GM18519 (cell line): ENCODE measurements at regions not wholly inside any gene's neighbourhood (a gene's known extent, or its start where the extent isn't known, plus 50 kb on each side); places are given as distances from the start of the nearest gene placed in this dataset.
"Not testable (repeated sequence)": the region's sequence is repeated elsewhere in the genome, so short reads cannot be mapped to it uniquely, and the experiment has no call there.

ENCODE experiments used
- ATAC-seq: cut with Tn5 transposase; IDR thresholded peaks from one replicate; pipeline ENCODE4 v1.9.1; 2021; ENCODE audit warnings: mild to moderate bottlenecking, moderate library complexity; ENCODE audit not compliant: unreplicated experiment, low FRiP score

- ATAC-seq: no peak
Measured at GRCh38 chr4:12146339-12146738, 717.6 kb upstream of the HS3ST1 start.

- no peak for ATAC-seq
Measured at GRCh38 chr4:12145768-12146167, 717.1 kb upstream of the HS3ST1 start.

- ATAC-seq: no peak
Measured at GRCh38 chr4:12145106-12145505, 716.4 kb upstream of the HS3ST1 start.

DNA sequence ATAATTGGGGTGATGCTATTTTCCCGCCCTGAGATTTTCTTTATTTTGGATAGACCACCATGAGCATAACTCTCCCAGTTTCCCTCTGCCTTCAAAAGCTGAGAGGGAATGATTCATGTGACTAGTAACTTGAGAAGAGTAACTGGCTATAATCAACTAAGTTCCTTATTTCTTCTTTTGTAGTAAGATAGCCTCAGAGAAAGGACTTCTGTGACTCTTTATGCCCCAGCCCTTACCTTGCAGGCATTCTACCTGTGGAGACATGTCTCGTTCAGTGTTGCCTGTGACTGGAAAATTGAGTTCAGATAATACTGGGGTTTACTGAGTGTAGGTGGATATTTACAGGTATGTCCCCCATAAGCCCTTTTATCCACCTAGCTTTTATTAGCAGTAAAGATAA is 715.4 kb upstream of the HS3ST1 start:
- no peak for ATAC-seq

DNA sequence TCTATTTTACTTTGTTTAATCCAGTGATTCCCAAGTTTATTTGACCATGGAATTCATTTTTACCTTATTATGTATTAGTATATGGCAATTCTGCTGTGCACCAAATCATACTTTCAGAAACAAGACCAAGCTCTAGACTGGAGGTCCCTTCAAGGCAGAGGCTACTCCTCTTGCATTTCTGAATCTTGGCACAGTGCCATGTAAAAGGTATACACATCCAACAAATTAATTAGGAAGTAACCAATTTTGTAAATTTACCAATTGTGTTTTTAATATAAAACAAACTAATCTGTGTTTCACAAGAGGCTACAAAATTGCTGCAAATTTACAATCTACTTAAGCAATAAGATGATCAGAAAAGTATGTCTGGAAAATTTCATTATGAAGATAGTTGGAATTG is 712.2 kb upstream of the HS3ST1 start:
- no peak for ATAC-seq

DNA sequence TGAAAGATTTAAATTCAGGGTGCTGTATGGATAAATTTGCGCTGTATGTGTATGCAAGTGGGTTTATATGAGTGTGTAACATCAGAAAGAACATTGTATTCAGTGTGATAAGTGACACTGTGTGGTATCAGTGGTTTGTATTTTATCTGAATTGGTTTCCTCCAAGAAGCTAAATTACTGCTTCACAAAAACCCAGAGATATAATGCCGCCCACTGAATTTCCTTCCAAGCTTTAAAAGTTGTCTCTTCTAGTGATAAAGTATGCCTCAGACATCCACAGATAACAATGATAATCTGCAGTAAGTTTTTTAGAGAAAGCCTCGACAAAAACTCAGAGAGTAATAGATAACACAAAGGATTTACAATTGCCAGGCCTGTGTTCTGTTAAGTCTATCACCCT is 710.6 kb upstream of the HS3ST1 start:
- ATAC-seq: no peak

DNA sequence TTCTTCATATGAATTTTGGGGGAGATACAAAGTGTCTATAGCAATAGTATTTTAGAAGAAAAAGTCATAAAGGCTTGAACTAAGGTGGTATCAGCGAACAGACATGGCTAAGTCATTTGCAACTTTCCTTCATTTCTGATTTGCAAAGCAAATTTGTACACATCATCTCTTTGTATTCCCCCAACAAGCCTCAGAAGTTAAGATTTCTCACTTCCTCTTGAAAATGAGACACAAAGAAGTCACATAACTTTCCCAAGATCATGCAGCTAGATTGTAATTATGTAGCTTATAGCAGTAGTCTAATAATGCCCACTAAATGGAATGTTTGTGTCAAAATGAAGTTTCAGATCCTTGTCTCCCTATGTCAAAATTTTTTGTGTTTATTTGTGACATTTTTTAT is 709.8 kb upstream of the HS3ST1 start:
- no peak for ATAC-seq

DNA sequence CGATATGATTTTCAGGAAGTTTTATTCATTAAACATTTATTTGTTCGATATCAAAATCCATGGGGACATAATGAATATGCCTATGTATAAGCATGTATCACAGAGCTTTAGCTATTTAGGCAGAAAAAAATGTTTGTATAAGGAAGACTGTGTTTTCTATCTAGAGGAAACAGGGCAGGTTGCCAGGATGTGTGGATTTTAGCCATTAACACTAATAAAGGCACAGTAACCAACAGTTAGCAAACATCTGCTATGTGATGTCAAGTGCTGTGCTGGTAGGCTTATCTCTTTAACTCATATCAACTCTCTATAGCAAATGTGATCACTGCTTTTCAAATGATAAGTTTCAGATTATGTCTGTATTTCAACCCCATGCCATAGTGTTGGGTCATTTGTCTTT is 708.9 kb upstream of the HS3ST1 start:
- no peak for ATAC-seq

DNA sequence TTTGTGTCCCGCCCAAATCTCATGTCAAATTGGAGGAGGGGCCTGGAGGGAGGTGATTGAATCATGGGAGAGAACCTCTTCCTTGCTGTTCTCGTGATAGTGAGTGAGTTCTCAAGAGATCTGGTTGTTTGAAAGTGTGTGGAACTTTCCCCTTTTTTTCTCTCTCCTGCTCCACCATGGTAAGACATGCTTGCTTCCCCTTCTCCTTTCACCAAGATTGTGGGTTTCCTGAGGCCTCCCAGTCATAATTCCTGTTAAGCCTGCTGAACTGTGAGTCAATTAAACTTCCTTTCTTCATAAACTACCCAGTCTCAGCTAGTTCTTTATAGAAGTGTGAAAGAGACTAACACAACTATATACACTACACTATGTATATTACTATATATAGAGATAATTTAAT is 697.8 kb upstream of the HS3ST1 start:
- ATAC-seq: no peak

- no peak for ATAC-seq
Measured at GRCh38 chr4:12124138-12124537, 695.4 kb upstream of the HS3ST1 start.

DNA sequence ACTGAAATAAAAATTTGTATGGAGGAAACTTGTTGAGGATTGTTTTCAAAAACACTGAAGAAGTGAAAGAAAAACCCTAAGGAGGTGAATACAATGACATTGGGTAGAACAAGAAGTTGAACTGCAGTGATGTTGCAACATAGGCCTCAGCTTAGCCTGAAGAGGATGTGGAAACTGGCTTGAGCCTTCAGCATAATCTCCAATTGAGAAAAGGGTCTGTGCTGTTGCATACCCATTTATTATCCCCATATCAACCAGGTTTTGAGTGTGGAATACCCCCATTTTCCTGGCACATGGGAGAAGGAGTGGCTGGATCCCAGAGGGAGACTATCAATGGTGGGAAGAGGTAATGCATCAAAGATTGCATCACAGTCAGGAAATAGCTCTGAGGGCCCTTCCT is 695.0 kb upstream of the HS3ST1 start:
- ATAC-seq: no peak

DNA sequence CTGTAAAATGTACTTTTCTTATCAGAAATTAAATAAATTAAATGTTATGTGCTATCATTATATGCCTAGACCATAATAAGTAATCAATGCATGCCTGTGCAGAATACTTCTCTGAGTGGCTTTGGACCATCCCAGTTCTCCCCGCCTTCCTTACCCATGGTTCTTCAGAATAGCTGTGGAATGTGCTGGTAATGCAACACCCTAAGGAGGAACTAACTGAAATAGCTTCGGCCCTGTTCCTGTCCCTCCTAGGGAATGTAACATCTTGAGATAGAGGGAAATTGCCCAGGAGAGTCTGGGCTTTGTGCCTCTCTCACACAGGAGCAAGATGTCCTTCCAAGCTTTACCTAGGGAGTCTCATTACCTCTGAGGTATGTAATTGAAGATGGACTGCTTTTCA is 693.6 kb upstream of the HS3ST1 start:
- no peak for ATAC-seq

DNA sequence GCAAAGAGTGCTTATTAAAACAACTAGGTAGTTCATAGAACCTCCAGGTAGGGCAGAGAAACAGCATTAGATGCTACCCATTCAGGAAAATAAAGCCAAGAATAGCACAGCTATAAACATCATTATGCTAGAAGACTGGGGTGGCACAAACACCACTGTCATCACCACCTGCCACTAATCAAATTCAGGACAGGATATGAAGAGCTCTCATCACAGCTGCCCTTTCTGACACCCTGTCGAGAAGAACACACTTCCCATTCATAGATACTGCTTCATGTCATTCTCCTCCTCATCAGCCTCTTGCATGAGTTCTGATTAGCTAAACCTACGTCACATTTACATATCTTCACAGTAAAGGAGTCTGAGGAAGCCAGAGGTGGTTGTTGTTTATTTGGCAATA is 692.3 kb upstream of the HS3ST1 start:
- no peak for ATAC-seq

DNA sequence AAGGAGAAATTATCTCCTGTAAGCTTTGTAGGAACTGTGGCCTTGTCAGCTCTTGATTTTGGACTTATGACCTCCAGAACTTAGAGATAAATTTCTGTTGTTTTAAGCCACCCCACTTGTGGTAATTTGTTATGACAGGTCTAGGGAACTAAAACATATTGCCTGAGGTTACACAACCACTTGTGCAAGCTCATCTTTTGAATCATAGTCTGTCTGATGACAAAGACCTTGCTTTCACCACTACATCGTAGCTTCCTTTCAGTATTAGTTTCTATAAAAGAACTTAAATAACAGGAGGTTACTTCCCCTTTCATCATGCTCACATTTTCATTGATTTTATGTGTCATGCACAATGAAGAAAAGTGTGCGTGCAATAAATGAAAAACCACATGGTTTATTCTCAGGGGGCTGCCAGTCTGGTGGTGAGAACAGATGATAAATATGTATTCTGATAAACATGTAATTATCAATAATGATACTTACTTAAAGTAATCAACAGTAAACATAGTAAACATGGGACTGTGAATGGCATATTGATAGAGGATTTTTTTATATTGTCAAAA is 690.0 kb upstream of the HS3ST1 start:
- ATAC-seq: peak; percentile 81

GRCh38 chr4:12116009-12116552 is 687.4 kb upstream of the HS3ST1 start:
- no peak for ATAC-seq

GRCh38 chr4:12110627-12111026 is 681.9 kb upstream of the HS3ST1 start:
- ATAC-seq: no peak

DNA sequence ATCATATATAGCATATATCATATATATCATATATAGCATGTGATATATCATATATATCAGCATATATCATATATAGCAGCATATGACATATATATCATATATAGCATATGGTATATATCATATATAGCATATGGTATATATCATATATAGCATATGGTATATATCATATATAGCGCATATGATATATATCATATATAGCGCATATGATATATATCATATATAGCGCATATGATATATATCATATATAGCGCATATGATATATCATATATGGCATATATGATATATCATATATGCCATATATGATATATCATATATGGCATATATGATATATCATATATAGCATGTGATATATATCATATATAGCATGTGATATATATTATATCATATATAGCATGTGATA is 680.4 kb upstream of the HS3ST1 start:
- not testable (repeated sequence) for ATAC-seq

DNA sequence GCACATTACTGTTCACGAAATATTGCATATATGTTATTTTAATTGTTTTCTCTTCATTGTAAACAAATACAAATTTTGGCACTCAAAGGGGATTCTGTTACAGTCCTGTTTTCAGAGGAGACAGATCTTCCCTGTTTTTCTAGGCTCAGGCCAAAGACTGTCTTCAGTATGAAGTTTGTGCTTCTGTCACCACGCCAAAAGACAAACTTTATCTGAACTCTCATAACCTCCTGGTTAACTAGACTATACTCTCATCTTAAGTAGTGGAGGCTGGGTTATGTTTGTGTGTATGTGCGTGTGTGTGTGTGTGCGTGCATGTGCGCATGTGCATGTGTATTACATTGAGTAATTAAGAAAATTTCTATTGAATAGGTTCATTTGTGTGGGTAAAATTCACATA is 676.8 kb upstream of the HS3ST1 start:
- no peak for ATAC-seq

- ATAC-seq: not testable (repeated sequence)
Measured at GRCh38 chr4:12089920-12090319, 661.2 kb upstream of the HS3ST1 start.

GRCh38 chr4:12084690-12085089 is 656.0 kb upstream of the HS3ST1 start:
- ATAC-seq: no peak

DNA sequence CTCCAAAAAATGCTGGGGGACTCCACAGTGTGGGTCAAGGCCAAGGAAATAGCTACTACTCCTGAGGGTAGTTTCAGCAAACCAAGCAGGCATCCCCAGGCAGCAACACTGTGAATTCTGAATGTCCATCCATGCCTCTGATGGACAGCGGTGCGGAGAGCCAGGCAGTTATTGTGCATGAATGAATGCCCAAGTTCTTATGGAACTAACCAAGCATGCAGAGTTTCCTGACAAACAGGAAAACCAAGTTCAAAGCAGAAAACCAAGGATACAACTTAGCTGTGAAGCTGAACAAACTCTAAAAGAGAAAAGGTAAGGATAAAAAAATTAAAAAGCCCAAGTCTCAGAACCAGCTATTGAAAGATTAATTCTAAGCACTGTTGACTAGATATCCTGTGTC is 642.6 kb upstream of the HS3ST1 start:
- ATAC-seq: no peak

GRCh38 chr4:12053966-12054365 is 625.3 kb upstream of the HS3ST1 start:
- no peak for ATAC-seq

- ATAC-seq: no peak
Measured at GRCh38 chr4:12053556-12053955, 624.9 kb upstream of the HS3ST1 start.
